Keratinocyte (primary cell): ENCODE measurements at regions not wholly inside any gene's neighbourhood (a gene's known extent, or its start where the extent isn't known, plus 50 kb on each side); places are given as distances from the start of the nearest gene placed in this dataset.

Experiments used
- DNase-seq: peaks from one replicate; pipeline ENCODE4 v3.0.0-alpha.2; 2011; ENCODE audit warnings: low read depth, missing footprints, low spot score
- FAIRE-seq: peaks from 2 replicates; lab custom pipeline; 2011; peaks lifted over from hg19 to GRCh38; lab: Jason Lieb, UNC
- H2AFZ ChIP-seq: 2 replicates; pipeline ENCODE4 v1.6.0; 2012; ENCODE audit warnings: low read length, control low read depth, inconsistent platforms; ENCODE audit not compliant: control insufficient read depth
- H3K27ac ChIP-seq: 2 replicates; pipeline ENCODE4 v1.5.1; 2011; ENCODE audit warnings: low read length; ENCODE audit not compliant: control insufficient read depth, insufficient read depth
- H3K27me3 ChIP-seq: 3 replicates; pipeline ENCODE4 v1.6.0; 2011; ENCODE audit warnings: low read length; ENCODE audit not compliant: control insufficient read depth, insufficient read depth; ENCODE audit errors: extremely low read depth
- H3K36me3 ChIP-seq, 2 experiments: 2 replicates in 1 of 2; 3 replicates in 1 of 2; pipeline ENCODE4 v1.5.1; 2011; ENCODE audit warnings: low read length in 2 of 2, mild to moderate bottlenecking in 1 of 2; ENCODE audit not compliant: control insufficient read depth in 2 of 2, insufficient read depth in 2 of 2; ENCODE audit errors: extremely low read depth in 1 of 2
- H3K4me1 ChIP-seq: 3 replicates; pipeline ENCODE4 v1.5.1; 2011; ENCODE audit warnings: low read length; ENCODE audit not compliant: control insufficient read depth, insufficient read depth; ENCODE audit errors: extremely low read depth
- H3K4me2 ChIP-seq: 3 replicates; pipeline ENCODE4 v1.6.0; 2011; ENCODE audit warnings: low read depth, low read length; ENCODE audit not compliant: control insufficient read depth, insufficient read depth; ENCODE audit errors: extremely low read depth
- H3K4me3 ChIP-seq, 3 experiments: fragments of 200-600 bp in 1 of 3; sonication (generic) in 1 of 3; 2 replicates in 2 of 3; 3 replicates in 1 of 3; pipeline ENCODE4 v1.5.1; 2011 to 2016; ENCODE audit warnings: low read length in 3 of 3, mild to moderate bottlenecking in 3 of 3, control low read depth in 2 of 3, inconsistent platforms in 1 of 3, low read depth in 1 of 3, mixed read lengths in 1 of 3, mixed run types in 1 of 3, moderate library complexity in 1 of 3; ENCODE audit not compliant: control insufficient read depth in 2 of 3, insufficient read depth in 2 of 3; ENCODE audit errors: extremely low read depth in 1 of 3
- H3K79me2 ChIP-seq: 2 replicates; pipeline ENCODE4 v1.6.0; 2012; ENCODE audit warnings: low read length; ENCODE audit not compliant: control insufficient read depth, insufficient read depth
- H3K9ac ChIP-seq: 3 replicates; pipeline ENCODE4 v1.6.0; 2011; ENCODE audit warnings: low read length; ENCODE audit not compliant: control insufficient read depth, insufficient read depth; ENCODE audit errors: extremely low read depth
- H3K9me1 ChIP-seq: 3 replicates; pipeline ENCODE4 v1.6.0; 2011; ENCODE audit warnings: low read length; ENCODE audit not compliant: control insufficient read depth, insufficient read depth; ENCODE audit errors: extremely low read depth
- H3K9me3 ChIP-seq: 2 replicates; pipeline ENCODE4 v1.5.1; 2012; ENCODE audit warnings: low read depth, low read length; ENCODE audit not compliant: control insufficient read depth
- H4K20me1 ChIP-seq: 3 replicates; pipeline ENCODE4 v1.6.0; 2011; ENCODE audit warnings: low read length; ENCODE audit not compliant: control insufficient read depth, insufficient read depth; ENCODE audit errors: extremely low read depth
- CTCF ChIP-seq, 3 experiments: IDR thresholded peaks in 1 of 3; conservative IDR thresholded peaks in 1 of 3; optimal IDR thresholded peaks in 1 of 3; 2 replicates in 2 of 3; 3 replicates in 1 of 3; pipeline versions ENCODE3 to v1.5.1; 2011; ENCODE audit warnings: low read length in 3 of 3, mild to moderate bottlenecking in 3 of 3, moderate library complexity in 2 of 3, control low read depth in 1 of 3, inconsistent platforms in 1 of 3; ENCODE audit not compliant: insufficient read depth in 2 of 3; ENCODE audit errors: extremely low read depth in 1 of 3
- EZH2 ChIP-seq: IDR thresholded peaks from one replicate; pipeline ENCODE4 v1.6.1; 2012; ENCODE audit warnings: inconsistent platforms, mild to moderate bottlenecking, low read length, moderate library complexity
- dilution Hi-C: fragments of 300-500 bp; cut with MboI; formaldehyde crosslinking; loops from one replicate; pipeline ENCODE4 v1.7.0; 2020; ENCODE audit warnings: low sequenced_read_pairs; ENCODE audit not compliant: extremely low pct_ligation_motif_present
- small RNA-seq, 3 experiments: library from RNA; depleted of rRNA; stranded (forward); fragments of <200 nt; gene quantifications; one replicate each; pipeline ENCODE3, GENCODE V24; 2012; ENCODE audit warnings: low read depth in 3 of 3, low replicate concordance in 1 of 3; ENCODE audit not compliant: insufficient read length in 3 of 3

GRCh38 chr15:85327820-85328219, 52.6 kb upstream of the AKAP13 start:
- dilution Hi-C loops = no loop called here
- no peak overlapping the region for H3K9ac ChIP-seq
- DNase-seq (no peak), FAIRE-seq (no peak)
- no peak overlapping the region for H3K27ac ChIP-seq
- no peaks in the 10 kb centered on the region for H3K9me1 ChIP-seq
- H2AFZ ChIP-seq = no peak overlapping the region
- no peaks in the 10 kb centered on the region for H4K20me1 ChIP-seq
- TF ChIP-seq EZH2 (no peak), CTCF (optimal IDR thresholded peaks at IDR 0.05 in 1 of 3, IDR thresholded peaks at IDR 0.05 in 1 of 3, conservative IDR thresholded peaks at IDR 0.05 in 1 of 3; ENCODE audit: extremely low read depth in 1 of 3, insufficient read depth in 2 of 3, low read length in 3 of 3) (no peak)
- H3K4me3 ChIP-seq = no peak overlapping the region
- H3K79me2 ChIP-seq = no peaks in the 10 kb centered on the region
- no peaks in the 10 kb centered on the region for H3K27me3 ChIP-seq
- peaks cover 11% of the 10 kb centered on the region for H3K4me1 ChIP-seq
- H3K9me3 ChIP-seq = peaks cover 2% of the 10 kb centered on the region
- H3K36me3 ChIP-seq = no peaks in the 10 kb centered on the region
- no peak overlapping the region for H3K4me2 ChIP-seq

GRCh38 chr15:85329561-85330422, 50.6 kb upstream of the AKAP13 start:
- no peak overlapping the region for H3K27ac ChIP-seq
- FAIRE-seq = no peak

More at GRCh38 chr15:85329561-85330422, 50.6 kb upstream of the AKAP13 start:
- Histone ChIP-seq H3K9ac (no peak overlapping the region), H3K4me1 (peaks cover 11% of the 10 kb centered on the region), H3K4me2 (no peak overlapping the region), H3K79me2 (no peaks in the 10 kb centered on the region), H4K20me1 (no peaks in the 10 kb centered on the region), H3K4me3 (no peak overlapping the region), H3K9me1 (no peaks in the 10 kb centered on the region), H3K36me3 (no peaks in the 10 kb centered on the region), H2AFZ (no peak overlapping the region), H3K27me3 (no peaks in the 10 kb centered on the region), H3K9me3 (peaks cover 2% of the 10 kb centered on the region)
- TF ChIP-seq CTCF (optimal IDR thresholded peaks at IDR 0.05 in 1 of 3, IDR thresholded peaks at IDR 0.05 in 1 of 3, conservative IDR thresholded peaks at IDR 0.05 in 1 of 3; ENCODE audit: extremely low read depth in 1 of 3, insufficient read depth in 2 of 3, low read length in 3 of 3) = no peak
- no peak for TF ChIP-seq EZH2
- no peak for DNase-seq
- dilution Hi-C loops = no loop called here

Small RNA genes lying in the stretch of these regions (small RNA-seq; reads per million reads assigned to genes)
- gene RN7SL428P = 0 reads per million in 3 experiments
